SJCRH30 (cell line): ENCODE measurements at regions not wholly inside any gene's neighbourhood (a gene's known extent, or its start where the extent isn't known, plus 50 kb on each side); places are given as distances from the start of the nearest gene placed in this dataset.
A peak's percentile ranks its signal among the peaks of the same experiment; 100 is the strongest.

Source experiments
- DNase-seq, 2 experiments: peaks; one replicate each; pipeline ENCODE4 v3.0.0-alpha.2; 2015 to 2020
- H3K27ac ChIP-seq: fragments of 250-450 bp; sonication (Bioruptor Pico); 2 replicates; pipeline ENCODE4 v1.5.1; 2020; ENCODE audit warnings: mild to moderate bottlenecking, moderate library complexity
- H3K27me3 ChIP-seq: fragments of 250-450 bp; sonication (Bioruptor Pico); 2 replicates; pipeline ENCODE4 v1.5.1; 2020; ENCODE audit warnings: mild to moderate bottlenecking, moderate library complexity
- H3K36me3 ChIP-seq: fragments of 250-450 bp; sonication (Bioruptor Pico); 2 replicates; pipeline ENCODE4 v1.5.1; 2020; ENCODE audit warnings: mild to moderate bottlenecking, moderate library complexity
- H3K4me1 ChIP-seq: fragments of 250-450 bp; sonication (Bioruptor Pico); 2 replicates; pipeline ENCODE4 v1.5.1; 2020; ENCODE audit warnings: mild to moderate bottlenecking, moderate library complexity
- H3K4me3 ChIP-seq: fragments of 250-450 bp; sonication (Bioruptor Pico); 2 replicates; pipeline ENCODE4 v1.5.1; 2020; ENCODE audit warnings: mild to moderate bottlenecking, moderate library complexity
- H3K9me3 ChIP-seq: fragments of 250-450 bp; sonication (Bioruptor Pico); replicated peaks from 2 replicates; pipeline ENCODE4 v1.5.1; 2020; ENCODE audit warnings: mild to moderate bottlenecking, moderate library complexity

GRCh38 chr4:23333946-23334878 is 555.6 kb downstream of the PPARGC1A start:
- peak in 1 of 2 experiments; percentile 19 for DNase-seq
- Histone ChIP-seq H3K36me3 (no peaks in the 10 kb centered on the region), H3K27me3 (no peaks in the 10 kb centered on the region), H3K4me1 (peaks cover 3% of the 10 kb centered on the region; the same call in 1 of the 2 replicates), H3K27ac (no peak overlapping the region), H3K9me3 (no peaks in the 10 kb centered on the region), H3K4me3 (no peak overlapping the region)

- H3K4me3 ChIP-seq: no peak overlapping the region
- no peak overlapping the region for H3K27ac ChIP-seq
- H3K27me3 ChIP-seq: no peaks in the 10 kb centered on the region
- DNase-seq: no peak
- peaks cover 3% of the 10 kb centered on the region; the same call in 1 of the 2 replicates for H3K4me1 ChIP-seq
- no peaks in the 10 kb centered on the region for H3K36me3 ChIP-seq
- H3K9me3 ChIP-seq: no peaks in the 10 kb centered on the region
Measured at GRCh38 chr4:23333556-23333945, 556.3 kb downstream of the PPARGC1A start.

DNA sequence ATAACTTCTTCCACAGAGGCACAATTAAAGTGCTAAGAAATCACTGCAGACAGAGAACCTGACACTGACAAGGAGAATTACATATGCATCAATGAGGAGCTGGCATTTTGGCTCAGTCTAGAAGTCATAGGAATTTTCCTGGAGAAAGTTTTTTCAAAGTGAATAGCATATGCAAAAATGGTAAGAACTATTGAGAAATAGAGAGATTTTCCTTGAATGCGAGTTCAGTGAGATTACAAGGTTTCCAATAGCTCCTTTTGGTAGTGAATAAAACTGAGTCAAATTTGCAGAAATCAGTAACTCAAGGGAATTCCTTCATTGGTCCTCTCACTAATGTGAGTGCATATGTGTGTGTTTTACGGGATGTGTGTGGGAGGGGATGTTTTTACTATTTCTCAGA is 557.5 kb downstream of the PPARGC1A start:
- Histone ChIP-seq H3K27ac (no peak overlapping the region), H3K27me3 (no peaks in the 10 kb centered on the region), H3K9me3 (no peaks in the 10 kb centered on the region), H3K36me3 (no peaks in the 10 kb centered on the region), H3K4me3 (no peak overlapping the region), H3K4me1 (peaks cover 3% of the 10 kb centered on the region; the same call in 1 of the 2 replicates)
- no peak for DNase-seq

DNA sequence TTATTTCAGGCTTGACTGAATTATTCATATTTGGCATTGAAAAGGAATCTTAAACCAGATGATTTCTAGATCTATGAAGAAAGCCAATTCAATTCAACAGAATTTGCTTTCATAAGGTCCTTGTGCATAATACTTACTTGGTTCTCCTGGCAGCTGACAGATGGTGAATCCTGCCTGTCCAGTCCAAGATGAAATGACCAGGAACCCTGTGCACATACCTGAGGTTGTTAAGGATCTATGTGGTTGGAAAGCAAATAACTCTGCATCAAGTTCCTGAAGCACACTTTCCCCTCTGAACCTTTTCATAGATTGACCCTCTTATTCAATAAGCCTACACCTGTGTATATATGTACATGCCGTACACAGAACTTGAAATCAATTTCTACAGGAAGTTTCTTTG is 562.7 kb downstream of the PPARGC1A start:
- Histone ChIP-seq H3K9me3 (no peaks in the 10 kb centered on the region), H3K27me3 (no peaks in the 10 kb centered on the region), H3K4me1 (no peaks in the 10 kb centered on the region), H3K27ac (no peak overlapping the region), H3K4me3 (no peak overlapping the region), H3K36me3 (no peaks in the 10 kb centered on the region)
- DNase-seq: no peak

- Histone ChIP-seq H3K27me3 (no peaks in the 10 kb centered on the region), H3K27ac (no peak overlapping the region), H3K9me3 (no peaks in the 10 kb centered on the region), H3K4me3 (no peak overlapping the region), H3K36me3 (no peaks in the 10 kb centered on the region), H3K4me1 (no peaks in the 10 kb centered on the region)
- DNase-seq: no peak
Measured at GRCh38 chr4:23324021-23324690, 565.7 kb downstream of the PPARGC1A start.

DNA sequence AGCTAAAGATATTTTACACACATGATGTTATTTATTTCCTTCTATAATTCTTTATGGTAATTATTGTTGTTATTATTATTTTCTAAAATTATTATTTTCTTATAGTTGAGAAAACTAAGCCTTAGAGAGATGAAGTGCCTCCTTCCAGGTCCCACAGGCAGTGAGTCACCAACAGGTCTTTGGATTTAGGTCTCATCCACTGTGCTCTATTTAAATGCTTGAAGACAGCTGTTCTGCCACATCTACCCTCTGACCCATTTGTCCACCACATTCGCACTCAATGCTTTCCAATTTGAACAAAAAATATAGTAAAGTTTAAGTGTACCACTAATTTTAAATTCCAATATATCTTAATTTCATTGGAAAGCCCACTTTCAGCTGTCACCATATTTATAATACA is 566.4 kb downstream of the PPARGC1A start:
- no peaks in the 10 kb centered on the region for H3K27me3 ChIP-seq
- H3K36me3 ChIP-seq: no peaks in the 10 kb centered on the region
- no peak for DNase-seq
- no peak overlapping the region for H3K27ac ChIP-seq
- H3K4me3 ChIP-seq: no peak overlapping the region
- no peaks in the 10 kb centered on the region for H3K4me1 ChIP-seq
- H3K9me3 ChIP-seq: no peaks in the 10 kb centered on the region

DNA sequence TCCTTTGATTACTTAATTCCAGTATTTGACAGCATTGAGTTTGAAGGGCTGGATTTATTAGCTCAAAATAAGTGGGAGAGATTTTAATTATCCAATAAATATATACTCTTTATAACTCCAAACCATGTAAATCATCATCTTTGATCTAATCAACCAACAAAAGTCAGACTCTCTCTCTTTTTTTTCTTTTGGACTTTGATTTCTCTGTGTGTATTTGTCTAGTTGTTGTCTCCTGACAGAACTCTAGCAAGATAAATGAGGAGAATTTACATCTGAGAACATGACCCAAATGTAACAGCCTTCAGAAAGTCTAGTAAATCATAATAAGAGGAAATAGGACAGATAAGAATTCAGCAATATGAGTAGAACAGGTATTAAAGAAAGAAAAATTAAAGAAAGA is 567.1 kb downstream of the PPARGC1A start:
- H3K27me3 ChIP-seq: no peaks in the 10 kb centered on the region
- H3K4me1 ChIP-seq: no peaks in the 10 kb centered on the region
- H3K4me3 ChIP-seq: no peak overlapping the region
- H3K36me3 ChIP-seq: no peaks in the 10 kb centered on the region
- H3K9me3 ChIP-seq: no peaks in the 10 kb centered on the region
- H3K27ac ChIP-seq: no peak overlapping the region
- no peak for DNase-seq

DNA sequence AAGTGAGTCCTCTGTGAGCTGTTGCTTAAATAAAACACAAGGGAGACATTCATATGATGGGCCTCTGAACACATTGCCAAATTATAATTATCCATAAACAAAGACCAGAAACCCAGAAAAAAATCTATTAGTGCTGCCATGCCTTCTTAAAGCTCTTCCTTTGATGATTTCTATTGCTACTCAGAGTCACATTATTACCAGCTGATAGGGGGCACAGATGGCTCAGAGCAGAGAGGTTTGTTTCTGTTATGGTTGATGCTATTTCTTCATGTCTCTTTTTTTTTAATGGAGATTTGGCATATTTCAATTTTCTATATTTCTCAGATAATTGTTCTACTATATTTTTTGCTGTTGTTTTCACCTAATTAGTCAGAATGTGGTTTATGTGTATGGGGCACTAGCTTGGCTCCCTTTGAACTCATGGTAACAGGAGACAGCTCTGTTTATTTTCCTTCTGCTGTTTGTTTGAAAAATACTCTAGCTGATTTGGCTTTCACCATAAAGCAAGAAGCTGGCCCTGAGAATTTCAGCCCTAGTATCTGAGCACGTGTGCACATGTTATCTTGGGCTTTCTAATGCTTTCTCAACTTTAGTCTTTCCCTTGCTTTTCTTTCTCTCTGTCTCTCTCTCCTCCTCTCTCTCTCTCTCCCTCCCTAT is 568.8 kb downstream of the PPARGC1A start:
- Histone ChIP-seq H3K4me1 (no peaks in the 10 kb centered on the region), H3K9me3 (no peaks in the 10 kb centered on the region), H3K36me3 (no peaks in the 10 kb centered on the region), H3K27me3 (no peaks in the 10 kb centered on the region), H3K4me3 (no peak overlapping the region), H3K27ac (no peak overlapping the region)
- DNase-seq: no peak

DNA sequence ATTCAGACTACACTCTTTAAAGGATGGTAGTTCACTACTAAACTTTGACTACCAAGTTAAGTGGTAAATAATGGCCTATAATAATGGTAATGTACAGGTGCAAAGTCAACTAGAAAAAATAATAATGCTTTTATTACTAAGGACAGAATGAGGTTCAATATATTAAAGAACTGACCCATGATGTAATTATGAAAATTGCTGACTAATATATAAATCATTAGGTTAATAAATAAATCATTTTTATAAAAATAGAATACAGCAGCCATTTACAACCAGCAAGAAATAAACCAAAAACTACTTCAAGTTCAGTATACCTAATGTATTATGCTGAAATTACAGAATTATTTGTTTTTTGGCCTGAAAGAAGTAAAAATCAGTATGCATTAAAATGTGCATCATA is 577.2 kb downstream of the PPARGC1A start:
- no peak for DNase-seq
- Histone ChIP-seq H3K4me3 (no peak overlapping the region), H3K9me3 (no peaks in the 10 kb centered on the region; the same call in 1 of the 2 replicates), H3K4me1 (no peaks in the 10 kb centered on the region), H3K27me3 (no peaks in the 10 kb centered on the region), H3K27ac (no peak overlapping the region), H3K36me3 (no peaks in the 10 kb centered on the region)

GRCh38 chr4:23311983-23312382 is 577.9 kb downstream of the PPARGC1A start:
- no peaks in the 10 kb centered on the region for H3K27me3 ChIP-seq
- no peaks in the 10 kb centered on the region for H3K4me1 ChIP-seq
- no peak overlapping the region for H3K4me3 ChIP-seq
- no peak overlapping the region for H3K27ac ChIP-seq
- H3K9me3 ChIP-seq: no peaks in the 10 kb centered on the region; the same call in 1 of the 2 replicates
- H3K36me3 ChIP-seq: no peaks in the 10 kb centered on the region
- DNase-seq: no peak

DNA sequence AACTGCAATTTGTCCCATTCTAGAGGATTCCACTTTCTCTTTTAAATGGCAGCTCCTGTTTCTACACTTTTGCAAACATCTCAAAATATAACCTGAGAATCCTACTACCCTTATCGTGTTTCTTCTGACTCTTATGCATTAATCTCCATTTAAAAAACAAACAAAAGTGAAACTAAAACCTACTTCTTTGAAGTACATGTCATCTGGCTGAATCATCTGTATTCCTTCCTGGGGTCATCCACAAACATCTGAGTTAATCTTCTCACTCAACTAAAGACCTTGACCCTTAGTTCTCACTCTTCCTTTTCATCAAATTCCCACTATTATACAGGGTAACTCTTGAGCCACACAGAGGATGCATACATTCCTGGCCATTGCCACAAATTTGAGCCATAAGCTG is 584.8 kb downstream of the PPARGC1A start:
- no peak overlapping the region for H3K4me3 ChIP-seq
- H3K27ac ChIP-seq: no peak overlapping the region
- no peaks in the 10 kb centered on the region for H3K4me1 ChIP-seq
- no peaks in the 10 kb centered on the region; the same call in 1 of the 2 replicates for H3K9me3 ChIP-seq
- no peak for DNase-seq
- no peaks in the 10 kb centered on the region for H3K27me3 ChIP-seq
- no peaks in the 10 kb centered on the region for H3K36me3 ChIP-seq

GRCh38 chr4:23298371-23298770 is 591.5 kb downstream of the PPARGC1A start:
- no peaks in the 10 kb centered on the region for H3K36me3 ChIP-seq
- DNase-seq: no peak
- no peaks in the 10 kb centered on the region for H3K4me1 ChIP-seq
- H3K27me3 ChIP-seq: 0 out of 2 replicates have a peak, but pooled peaks cover 3% of the 10 kb centered on the region
- H3K4me3 ChIP-seq: no peak overlapping the region
- no peaks in the 10 kb centered on the region for H3K9me3 ChIP-seq
- no peak overlapping the region for H3K27ac ChIP-seq

GRCh38 chr4:23297327-23297726 is 592.5 kb downstream of the PPARGC1A start:
- Histone ChIP-seq H3K9me3 (no peaks in the 10 kb centered on the region), H3K27me3 (0 out of 2 replicates have a peak, but pooled peaks cover 3% of the 10 kb centered on the region), H3K36me3 (no peaks in the 10 kb centered on the region), H3K4me3 (no peak overlapping the region), H3K27ac (no peak overlapping the region), H3K4me1 (no peaks in the 10 kb centered on the region)
- DNase-seq: no peak

DNA sequence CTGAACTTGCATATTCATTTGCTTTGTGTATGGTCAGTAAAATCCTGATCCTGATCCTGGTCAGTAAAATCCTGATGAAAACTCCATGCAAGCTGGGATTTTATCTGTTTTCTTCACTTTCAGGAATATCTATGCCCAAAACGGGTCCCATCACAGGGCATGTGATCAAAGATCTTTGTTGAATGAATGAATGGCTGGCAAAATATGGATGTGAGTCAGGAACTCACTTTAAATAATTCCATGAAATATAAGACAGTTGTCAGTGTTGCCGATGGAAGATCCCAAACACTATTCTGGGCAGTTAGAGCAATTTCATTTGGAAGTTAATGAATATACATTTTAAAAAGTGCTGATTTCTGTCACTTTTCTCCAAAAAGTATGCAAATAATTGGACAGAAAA is 598.4 kb downstream of the GBA3 start:
- Histone ChIP-seq H3K4me3 (no peak overlapping the region), H3K27ac (no peak overlapping the region), H3K4me1 (no peaks in the 10 kb centered on the region), H3K9me3 (no peaks in the 10 kb centered on the region), H3K27me3 (no peaks in the 10 kb centered on the region), H3K36me3 (no peaks in the 10 kb centered on the region)
- DNase-seq: no peak

DNA sequence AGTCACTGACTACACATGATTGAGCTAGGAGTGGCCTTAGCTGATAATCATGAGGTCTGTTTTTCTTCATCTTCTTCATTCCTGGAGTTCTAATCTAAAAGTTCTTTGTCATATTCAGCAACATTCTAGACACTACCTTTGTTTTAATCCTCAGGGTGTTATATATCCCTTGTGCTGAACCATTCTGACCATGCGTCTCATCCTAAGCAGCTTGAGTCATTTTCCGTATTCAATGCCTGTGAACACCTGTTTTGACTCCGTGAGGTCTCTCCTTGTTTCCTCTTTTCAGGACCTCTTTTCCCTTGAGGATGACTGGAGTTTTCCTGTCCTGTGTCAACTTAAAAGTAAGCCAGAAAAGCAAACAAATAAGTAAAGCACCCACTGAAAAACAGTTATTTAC is 597.9 kb downstream of the GBA3 start:
- Histone ChIP-seq H3K9me3 (no peaks in the 10 kb centered on the region), H3K4me1 (no peaks in the 10 kb centered on the region)
- peak in 1 of 2 experiments; percentile 4 for DNase-seq

More for the DNA sequence above, 597.9 kb downstream of the GBA3 start:
- Histone ChIP-seq H3K4me3 (no peak overlapping the region), H3K36me3 (no peaks in the 10 kb centered on the region), H3K27me3 (no peaks in the 10 kb centered on the region), H3K27ac (no peak overlapping the region)
